NK-92 treated with Interleukin-12 subunit alpha and Interleukin-12 subunit beta, amount 100 ng/mL, for 24 hours (cell line): ENCODE measurements at regions not wholly inside any gene's neighbourhood (a gene's known extent, or its start where the extent isn't known, plus 50 kb on each side); places are given as distances from the start of the nearest gene placed in this dataset.

ENCODE experiments used
- DNase-seq: peaks from one replicate; lab custom pipeline; 2025; lab: John Stamatoyannopoulos, UW

- DNase-seq = no peak
Measured at GRCh38 chr20:39830903-39831302, 858.1 kb downstream of the MAFB start.

GRCh38 chr20:39829661-39830060 lies 859.4 kb downstream of the MAFB start:
- DNase-seq = no peak

- no peak for DNase-seq
Measured at GRCh38 chr20:39829256-39829655, 859.8 kb downstream of the MAFB start.

- DNase-seq = no peak
Measured at GRCh38 chr20:39825950-39826349, 863.1 kb downstream of the MAFB start.

- no peak for DNase-seq
Measured at GRCh38 chr20:39825524-39825923, 863.4 kb downstream of the DHX35 start.

- DNase-seq = no peak
Measured at GRCh38 chr20:39823224-39823623, 861.1 kb downstream of the DHX35 start.

GRCh38 chr20:39822667-39823066 lies 860.5 kb downstream of the DHX35 start:
- DNase-seq = no peak

- DNase-seq = no peak
Measured at GRCh38 chr20:39813190-39813829, 851.2 kb downstream of the DHX35 start.

GRCh38 chr20:39812116-39812515 lies 850.0 kb downstream of the DHX35 start:
- no peak for DNase-seq

- DNase-seq = no peak
Measured at GRCh38 chr20:39810309-39810708, 848.2 kb downstream of the DHX35 start.

- DNase-seq = no peak
Measured at GRCh38 chr20:39808613-39809012, 846.5 kb downstream of the DHX35 start.

GRCh38 chr20:39800548-39800947 lies 838.4 kb downstream of the DHX35 start:
- no peak for DNase-seq

- no peak for DNase-seq
Measured at GRCh38 chr20:39800111-39800510, 838.0 kb downstream of the DHX35 start.

GRCh38 chr20:39799366-39799965 lies 837.3 kb downstream of the DHX35 start:
- no peak for DNase-seq

- no peak for DNase-seq
Measured at GRCh38 chr20:39795401-39796272, 833.5 kb downstream of the DHX35 start.

GRCh38 chr20:39792334-39792733 lies 830.2 kb downstream of the DHX35 start:
- no peak for DNase-seq

GRCh38 chr20:39789411-39789810 lies 827.3 kb downstream of the DHX35 start:
- DNase-seq = no peak

GRCh38 chr20:39785252-39785917 lies 823.2 kb downstream of the DHX35 start:
- no peak for DNase-seq

GRCh38 chr20:39784693-39785092 lies 822.5 kb downstream of the DHX35 start:
- DNase-seq = no peak

GRCh38 chr20:39778847-39779604 lies 816.9 kb downstream of the DHX35 start:
- DNase-seq = no peak

GRCh38 chr20:39778431-39778830 lies 816.3 kb downstream of the DHX35 start:
- no peak for DNase-seq

GRCh38 chr20:39777610-39778009 lies 815.5 kb downstream of the DHX35 start:
- no peak for DNase-seq
